Hepatocyte (in vitro differentiated cells): ENCODE measurements at regions not wholly inside any gene's neighbourhood (a gene's known extent, or its start where the extent isn't known, plus 50 kb on each side); places are given as distances from the start of the nearest gene placed in this dataset.

Source experiments
- DNase-seq: peaks from one replicate; pipeline ENCODE4 v3.0.0-alpha.2; 2016; ENCODE audit warnings: low spot score
- H2AFZ ChIP-seq: fragments of 200-600 bp; sonication (generic); 2 replicates; pipeline ENCODE4 v1.6.0; 2016; ENCODE audit warnings: antibody characterized with exemption, mild to moderate bottlenecking
- H3K27ac ChIP-seq: fragments of 200-600 bp; sonication (generic); 2 replicates; pipeline ENCODE4 v1.5.1; 2016; ENCODE audit warnings: mild to moderate bottlenecking
- H3K27me3 ChIP-seq: fragments of 200-600 bp; sonication (generic); 2 replicates; pipeline ENCODE4 v1.6.1; 2016
- H3K36me3 ChIP-seq: fragments of 200-600 bp; sonication (generic); replicated peaks from 2 replicates; pipeline ENCODE4 v1.5.1; 2016; ENCODE audit warnings: low read depth; ENCODE audit not compliant: insufficient read depth
- H3K4me1 ChIP-seq: fragments of 200-600 bp; sonication (generic); 2 replicates; pipeline ENCODE4 v1.5.1; 2016; ENCODE audit warnings: mild to moderate bottlenecking, moderate library complexity; ENCODE audit not compliant: insufficient read depth
- H3K4me2 ChIP-seq: fragments of 200-600 bp; sonication (generic); 2 replicates; pipeline ENCODE4 v1.6.0; 2016
- H3K4me3 ChIP-seq: fragments of 200-600 bp; sonication (generic); 2 replicates; pipeline ENCODE4 v1.5.1; 2016; ENCODE audit warnings: mild to moderate bottlenecking
- H3K79me2 ChIP-seq: fragments of 200-600 bp; sonication (generic); 2 replicates; pipeline ENCODE4 v1.6.0; 2017; ENCODE audit warnings: mild to moderate bottlenecking
- H3K9me2 ChIP-seq: fragments of 200-600 bp; sonication (generic); replicated peaks from 2 replicates; pipeline ENCODE4 v1.6.0; 2017; ENCODE audit warnings: mild to moderate bottlenecking; ENCODE audit not compliant: insufficient read depth
- H3K9me3 ChIP-seq: fragments of 200-600 bp; sonication (generic); 2 replicates; pipeline ENCODE4 v1.5.1; 2016; ENCODE audit warnings: low read depth, mild to moderate bottlenecking
- H4K20me1 ChIP-seq: fragments of 200-600 bp; sonication (generic); 2 replicates; pipeline ENCODE4 v1.6.0; 2016; ENCODE audit warnings: mild to moderate bottlenecking; ENCODE audit not compliant: insufficient read depth, poor library complexity, severe bottlenecking
- EZH2 ChIP-seq: fragments of 200-600 bp; sonication (generic); IDR thresholded peaks from 2 replicates; pipeline ENCODE4 v1.6.1; 2016; ENCODE audit warnings: antibody characterized with exemption, mild to moderate bottlenecking, borderline replicate concordance
- EZH2phosphoT487 ChIP-seq: fragments of 200-600 bp; sonication (generic); IDR thresholded peaks from one replicate; pipeline ENCODE4 v1.6.1; 2018; ENCODE audit warnings: antibody characterized with exemption, mild to moderate bottlenecking, low read depth, moderate library complexity; ENCODE audit not compliant: unreplicated experiment, severe bottlenecking
- WGBS: methylation state at CpG from one replicate; pipeline ENCODE4 v1.1.6; 2016; ENCODE audit warnings: low lambda C conversion rate; ENCODE audit errors: missing lambda C conversion rate; 5-methylcytosine and 5-hydroxymethylcytosine counted together
- TF ChIP-seq, protein P1 (sequence below): fragments of 200-600 bp; sonication (generic); IDR thresholded peaks from 2 replicates; pipeline ENCODE4 v1.5.1; 2016; ENCODE audit warnings: antibody characterized with exemption, mild to moderate bottlenecking; ENCODE audit not compliant: poor library complexity

- no peak for DNase-seq
- Histone ChIP-seq H3K4me2 (no peak overlapping the region), H3K36me3 (no peaks in the 10 kb centered on the region), H4K20me1 (no peaks in the 10 kb centered on the region), H3K9me3 (no peaks in the 10 kb centered on the region), H3K27ac (no peak overlapping the region), H2AFZ (no peak overlapping the region), H3K79me2 (no peaks in the 10 kb centered on the region), H3K4me1 (no peaks in the 10 kb centered on the region), H3K4me3 (no peak overlapping the region), H3K9me2 (no peaks in the 10 kb centered on the region), H3K27me3 (no peaks in the 10 kb centered on the region)
- 28% methylated on average over 12 of the region's 12 CpGs for WGBS
- TF ChIP-seq, protein P1, sequence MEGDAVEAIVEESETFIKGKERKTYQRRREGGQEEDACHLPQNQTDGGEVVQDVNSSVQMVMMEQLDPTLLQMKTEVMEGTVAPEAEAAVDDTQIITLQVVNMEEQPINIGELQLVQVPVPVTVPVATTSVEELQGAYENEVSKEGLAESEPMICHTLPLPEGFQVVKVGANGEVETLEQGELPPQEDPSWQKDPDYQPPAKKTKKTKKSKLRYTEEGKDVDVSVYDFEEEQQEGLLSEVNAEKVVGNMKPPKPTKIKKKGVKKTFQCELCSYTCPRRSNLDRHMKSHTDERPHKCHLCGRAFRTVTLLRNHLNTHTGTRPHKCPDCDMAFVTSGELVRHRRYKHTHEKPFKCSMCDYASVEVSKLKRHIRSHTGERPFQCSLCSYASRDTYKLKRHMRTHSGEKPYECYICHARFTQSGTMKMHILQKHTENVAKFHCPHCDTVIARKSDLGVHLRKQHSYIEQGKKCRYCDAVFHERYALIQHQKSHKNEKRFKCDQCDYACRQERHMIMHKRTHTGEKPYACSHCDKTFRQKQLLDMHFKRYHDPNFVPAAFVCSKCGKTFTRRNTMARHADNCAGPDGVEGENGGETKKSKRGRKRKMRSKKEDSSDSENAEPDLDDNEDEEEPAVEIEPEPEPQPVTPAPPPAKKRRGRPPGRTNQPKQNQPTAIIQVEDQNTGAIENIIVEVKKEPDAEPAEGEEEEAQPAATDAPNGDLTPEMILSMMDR = no peak
- no peak for TF ChIP-seq EZH2
- no peak for TF ChIP-seq EZH2phosphoT487
Observed at GRCh38 chr17:34781571-34782108, 179.6 kb downstream of the CCT6B start.

DNA sequence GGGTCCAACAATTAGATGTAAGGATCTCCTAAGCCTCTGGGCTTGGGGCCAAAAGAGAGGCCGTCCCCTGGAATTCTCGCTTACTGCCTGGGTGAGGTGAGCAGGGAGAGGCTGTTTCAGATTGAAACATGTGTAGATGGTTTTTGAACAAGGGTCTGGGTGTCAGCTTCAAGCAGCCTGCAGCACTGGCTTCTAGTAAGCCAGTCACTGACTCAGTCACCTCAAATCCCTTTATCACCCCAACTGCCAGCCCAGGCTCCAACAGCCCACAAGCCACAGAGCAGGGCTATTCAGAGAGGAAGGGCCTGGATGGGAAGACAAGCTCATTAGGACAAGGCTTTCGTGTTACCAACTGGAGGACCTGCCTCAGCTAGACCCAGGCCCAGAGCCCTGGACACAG is 180.2 kb downstream of the CCT6B start:
- no peaks in the 10 kb centered on the region for H3K79me2 ChIP-seq
- H3K27me3 ChIP-seq = no peaks in the 10 kb centered on the region
- no peaks in the 10 kb centered on the region for H4K20me1 ChIP-seq
- no peaks in the 10 kb centered on the region for H3K36me3 ChIP-seq
- H3K9me3 ChIP-seq = no peaks in the 10 kb centered on the region
- 72% methylated on average over 3 of the region's 3 CpGs for WGBS
- DNase-seq = no peak
- H3K9me2 ChIP-seq = no peaks in the 10 kb centered on the region
- TF ChIP-seq EZH2 (no peak), EZH2phosphoT487 (no peak)
- TF ChIP-seq, protein P1 = no peak
- no peak overlapping the region for H2AFZ ChIP-seq
- H3K4me3 ChIP-seq = no peak overlapping the region
- H3K4me1 ChIP-seq = no peaks in the 10 kb centered on the region
- H3K4me2 ChIP-seq = no peak overlapping the region
- no peak overlapping the region for H3K27ac ChIP-seq

DNA sequence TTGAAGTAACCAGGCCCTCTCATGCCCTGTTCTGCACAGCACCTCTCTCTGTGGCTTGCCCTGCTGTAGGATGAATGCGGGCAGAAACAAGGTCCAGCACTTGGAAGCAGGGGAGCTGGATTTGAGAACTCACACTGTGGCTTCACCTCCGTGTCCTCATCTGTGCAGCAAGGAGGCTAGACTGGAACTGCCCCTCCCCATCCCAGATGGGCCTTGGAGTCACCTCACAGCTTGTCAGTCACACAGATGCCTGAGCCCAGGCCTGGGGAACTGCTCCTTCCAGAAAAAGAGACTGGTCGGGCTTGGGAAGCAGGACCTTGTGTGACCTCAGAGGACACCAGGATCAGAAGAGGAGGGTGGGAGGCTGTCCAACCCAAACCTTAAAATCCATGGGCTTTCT is 180.8 kb downstream of the CCT6B start:
- peaks cover 2% of the 10 kb centered on the region for H3K27me3 ChIP-seq
- H2AFZ ChIP-seq = no peak overlapping the region
- H3K9me3 ChIP-seq = no peaks in the 10 kb centered on the region
- WGBS = 83% methylated on average over 3 of the region's 3 CpGs
- no peaks in the 10 kb centered on the region for H3K9me2 ChIP-seq
- no peak for DNase-seq
- no peak overlapping the region for H3K4me3 ChIP-seq
- TF ChIP-seq EZH2phosphoT487 = no peak
- TF ChIP-seq EZH2 = no peak
- TF ChIP-seq, protein P1 = no peak
- H3K79me2 ChIP-seq = no peaks in the 10 kb centered on the region
- H3K27ac ChIP-seq = no peak overlapping the region
- no peaks in the 10 kb centered on the region for H3K36me3 ChIP-seq
- no peak overlapping the region for H3K4me2 ChIP-seq
- no peaks in the 10 kb centered on the region for H4K20me1 ChIP-seq
- no peaks in the 10 kb centered on the region for H3K4me1 ChIP-seq
